SJCRH30 (cell line): ENCODE measurements at regions not wholly inside any gene's neighbourhood (a gene's known extent, or its start where the extent isn't known, plus 50 kb on each side); places are given as distances from the start of the nearest gene placed in this dataset.
"Not testable (repeated sequence)": the region's sequence is repeated elsewhere in the genome, so short reads cannot be mapped to it uniquely, and the experiment has no call there.

Source experiments
- DNase-seq, 2 experiments: peaks; one replicate each; pipeline ENCODE4 v3.0.0-alpha.2; 2015 to 2020
- H3K27ac ChIP-seq: fragments of 250-450 bp; sonication (Bioruptor Pico); 2 replicates; pipeline ENCODE4 v1.5.1; 2020; ENCODE audit warnings: mild to moderate bottlenecking, moderate library complexity
- H3K27me3 ChIP-seq: fragments of 250-450 bp; sonication (Bioruptor Pico); 2 replicates; pipeline ENCODE4 v1.5.1; 2020; ENCODE audit warnings: mild to moderate bottlenecking, moderate library complexity
- H3K36me3 ChIP-seq: fragments of 250-450 bp; sonication (Bioruptor Pico); 2 replicates; pipeline ENCODE4 v1.5.1; 2020; ENCODE audit warnings: mild to moderate bottlenecking, moderate library complexity
- H3K4me1 ChIP-seq: fragments of 250-450 bp; sonication (Bioruptor Pico); 2 replicates; pipeline ENCODE4 v1.5.1; 2020; ENCODE audit warnings: mild to moderate bottlenecking, moderate library complexity
- H3K4me3 ChIP-seq: fragments of 250-450 bp; sonication (Bioruptor Pico); 2 replicates; pipeline ENCODE4 v1.5.1; 2020; ENCODE audit warnings: mild to moderate bottlenecking, moderate library complexity
- H3K9me3 ChIP-seq: fragments of 250-450 bp; sonication (Bioruptor Pico); replicated peaks from 2 replicates; pipeline ENCODE4 v1.5.1; 2020; ENCODE audit warnings: mild to moderate bottlenecking, moderate library complexity

DNA sequence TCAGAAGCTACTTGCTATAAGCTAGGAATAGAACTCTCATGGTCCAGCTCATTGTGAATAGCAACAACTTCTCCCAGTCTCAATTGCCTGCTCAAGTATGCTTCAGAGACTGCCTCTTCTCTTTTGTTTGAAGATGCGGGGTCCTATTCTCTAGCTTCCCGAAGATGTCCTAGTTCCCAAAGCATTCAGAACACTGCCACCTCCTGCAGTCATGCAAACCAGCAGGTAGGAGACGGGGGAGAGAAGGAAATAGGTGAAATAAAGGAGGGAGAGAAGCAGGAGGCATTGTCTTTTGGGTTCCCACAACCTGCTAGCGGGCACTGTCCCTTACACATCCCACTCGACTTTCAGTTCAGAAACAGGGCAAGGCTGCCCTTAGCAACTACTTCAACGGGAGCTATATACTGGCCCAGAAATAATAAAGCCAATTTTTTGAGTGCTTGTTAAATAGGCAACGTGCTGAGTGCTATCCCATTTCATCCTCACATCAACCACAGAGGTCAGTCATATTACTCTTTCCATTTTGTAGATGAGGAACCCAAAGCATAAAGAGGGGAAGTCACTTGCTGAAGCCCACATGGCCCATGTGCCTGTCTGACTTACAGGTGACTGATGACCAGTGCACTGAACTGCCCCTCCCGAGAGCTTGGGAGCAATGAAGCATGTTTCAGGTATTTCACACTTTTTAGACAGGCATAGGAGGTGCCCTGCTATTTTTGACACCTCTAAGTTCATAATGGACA is 61.9 kb upstream of the ATXN1 start:
- Histone ChIP-seq H3K27me3 (no peaks in the 10 kb centered on the region), H3K27ac (no peak overlapping the region), H3K4me1 (no peaks in the 10 kb centered on the region), H3K36me3 (no peaks in the 10 kb centered on the region), H3K9me3 (no peaks in the 10 kb centered on the region), H3K4me3 (no peak overlapping the region)
- DNase-seq: no peak

DNA sequence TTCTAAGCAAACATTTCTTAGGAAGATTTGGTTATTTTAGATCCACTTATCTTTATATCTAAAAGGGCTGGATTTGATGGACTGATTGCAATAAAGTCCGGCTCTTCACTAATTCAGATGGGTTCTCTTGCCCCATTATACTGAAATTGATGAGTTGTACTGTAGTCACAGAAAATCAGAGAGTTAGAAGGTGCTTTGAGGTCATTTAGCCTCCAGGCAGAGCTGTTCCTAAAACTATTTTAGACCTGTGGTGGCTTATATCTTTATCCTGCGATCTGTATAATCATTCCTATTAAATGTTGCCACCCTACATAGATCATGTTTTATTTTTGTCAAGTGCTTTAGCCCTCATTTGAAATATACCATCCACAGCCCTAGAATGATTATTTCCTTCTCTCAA is 61.3 kb upstream of the ATXN1 start:
- no peaks in the 10 kb centered on the region for H3K4me1 ChIP-seq
- H3K36me3 ChIP-seq: no peaks in the 10 kb centered on the region
- no peak overlapping the region for H3K4me3 ChIP-seq
- DNase-seq: no peak
- no peaks in the 10 kb centered on the region for H3K9me3 ChIP-seq
- no peak overlapping the region for H3K27ac ChIP-seq
- H3K27me3 ChIP-seq: no peaks in the 10 kb centered on the region

DNA sequence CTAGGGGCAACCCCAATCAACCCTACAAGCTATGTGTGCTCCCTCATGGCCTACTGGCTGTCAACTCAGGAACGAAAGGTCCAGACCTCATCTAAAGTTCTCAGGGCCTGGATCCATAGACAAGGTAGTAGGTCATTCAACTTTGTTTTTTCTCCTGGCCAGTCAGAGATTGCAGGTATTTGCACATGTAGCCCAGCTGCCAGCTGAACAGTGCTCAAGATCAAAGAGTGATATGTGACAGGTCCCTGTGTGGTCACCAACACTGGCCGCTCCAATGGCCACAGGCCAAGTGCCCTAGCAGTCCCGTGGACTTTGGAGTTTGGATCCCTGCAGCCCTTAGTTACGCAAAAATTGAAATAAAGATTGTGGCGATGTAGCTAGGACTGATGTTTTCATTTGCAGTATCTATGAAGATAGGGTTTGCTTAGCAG is 60.6 kb upstream of the ATXN1 start:
- H3K36me3 ChIP-seq: no peaks in the 10 kb centered on the region
- no peaks in the 10 kb centered on the region for H3K4me1 ChIP-seq
- no peak overlapping the region for H3K27ac ChIP-seq
- H3K9me3 ChIP-seq: no peaks in the 10 kb centered on the region
- DNase-seq: no peak
- no peaks in the 10 kb centered on the region for H3K27me3 ChIP-seq
- no peak overlapping the region for H3K4me3 ChIP-seq

DNA sequence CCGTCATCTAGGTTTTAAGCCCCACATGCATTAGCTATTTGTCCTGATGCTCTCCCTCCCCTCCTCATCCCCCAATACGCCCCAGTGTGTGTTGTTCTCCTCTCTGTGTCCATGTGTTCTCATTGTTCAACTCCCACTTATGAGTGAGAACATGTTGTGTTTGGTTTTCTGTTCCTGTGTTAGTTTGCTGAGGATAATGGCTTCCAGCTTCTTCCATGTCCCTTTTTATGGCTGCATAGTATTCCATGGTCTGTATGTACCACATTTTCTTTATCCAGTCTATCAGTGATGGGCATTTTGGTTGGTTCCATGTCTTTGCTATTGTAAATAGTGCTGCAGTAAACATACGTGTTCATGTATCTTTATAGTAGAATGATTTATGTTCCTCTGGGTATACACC is 59.0 kb upstream of the ATXN1 start:
- not testable (repeated sequence) for DNase-seq, H3K9me3 ChIP-seq, H3K4me1 ChIP-seq, H3K27me3 ChIP-seq, H3K36me3 ChIP-seq, H3K4me3 ChIP-seq, H3K27ac ChIP-seq

DNA sequence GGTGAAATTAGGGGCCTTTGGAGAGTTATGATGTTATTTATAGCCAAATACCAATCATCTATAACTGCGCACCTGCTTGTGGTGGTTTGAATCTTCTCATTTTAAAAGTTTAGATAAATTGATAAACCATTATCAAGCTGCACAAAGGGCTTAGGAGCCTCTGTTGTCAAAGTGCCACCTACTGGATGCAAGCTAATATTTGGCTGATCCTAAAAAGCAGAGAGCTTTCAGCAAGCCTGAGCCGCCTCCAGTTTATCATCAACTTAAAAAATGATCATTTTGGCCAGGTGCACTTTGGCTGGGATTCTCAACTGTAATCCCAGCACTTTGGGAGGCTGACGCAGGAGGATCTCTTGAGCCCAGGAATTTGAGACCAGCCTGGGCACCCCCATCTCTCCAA is 58.5 kb upstream of the ATXN1 start:
- no peaks in the 10 kb centered on the region for H3K36me3 ChIP-seq
- no peak overlapping the region for H3K27ac ChIP-seq
- no peaks in the 10 kb centered on the region for H3K4me1 ChIP-seq
- no peak for DNase-seq
- H3K27me3 ChIP-seq: no peaks in the 10 kb centered on the region
- H3K4me3 ChIP-seq: no peak overlapping the region
- H3K9me3 ChIP-seq: no peaks in the 10 kb centered on the region

DNA sequence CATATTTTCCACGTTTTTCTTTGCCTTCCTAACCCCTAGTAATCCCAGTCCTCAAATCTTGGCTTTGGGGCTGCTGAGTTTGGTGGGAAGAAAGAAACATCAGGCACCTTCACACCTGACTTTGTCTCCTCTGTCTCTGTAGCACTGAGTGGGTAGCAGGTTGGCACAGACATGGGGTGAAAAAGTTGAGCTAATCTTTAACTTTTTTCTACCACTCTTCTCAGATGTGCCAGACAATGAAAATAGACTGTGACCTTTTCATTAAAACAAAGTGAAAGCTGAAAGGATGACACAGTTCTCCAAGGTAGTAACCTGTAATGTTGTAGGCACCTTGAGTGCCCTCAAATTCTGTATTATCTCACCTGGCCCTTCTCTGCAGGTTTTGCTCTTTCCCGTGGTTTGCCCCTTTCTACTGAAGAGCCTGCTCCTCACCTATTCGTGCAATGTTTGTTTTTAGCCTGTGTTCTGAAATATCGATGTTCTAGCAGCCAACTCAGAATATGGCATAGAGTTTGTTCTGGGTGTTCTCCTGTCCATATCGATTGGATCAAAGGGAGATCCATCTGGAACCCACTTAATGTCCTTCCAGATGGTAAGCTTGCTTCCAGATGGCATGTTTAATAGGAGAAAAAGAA is 57.8 kb upstream of the ATXN1 start:
- Histone ChIP-seq H3K4me1 (no peaks in the 10 kb centered on the region), H3K27me3 (no peaks in the 10 kb centered on the region), H3K36me3 (no peaks in the 10 kb centered on the region), H3K4me3 (no peak overlapping the region), H3K9me3 (no peaks in the 10 kb centered on the region), H3K27ac (no peak overlapping the region)
- DNase-seq: no peak

DNA sequence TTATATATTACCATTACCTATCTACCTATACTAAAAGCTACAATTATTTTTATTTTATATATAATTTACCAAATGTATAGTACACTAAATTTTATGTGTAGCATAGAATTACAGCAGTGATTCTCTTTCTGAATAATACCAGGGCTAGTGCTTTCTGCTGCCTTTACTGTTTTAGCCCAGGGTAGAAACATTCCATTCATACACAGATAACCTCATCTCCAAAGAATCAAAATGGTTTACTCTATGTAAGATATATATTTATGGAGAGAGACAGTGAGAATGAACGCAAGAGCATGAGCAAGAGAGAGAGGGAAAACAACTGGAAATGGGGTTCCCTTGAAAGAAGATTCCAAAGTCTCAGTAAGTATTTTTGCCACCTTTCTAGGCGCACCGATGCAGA is 56.3 kb upstream of the ATXN1 start:
- H3K4me1 ChIP-seq: no peaks in the 10 kb centered on the region
- H3K36me3 ChIP-seq: no peaks in the 10 kb centered on the region
- H3K27me3 ChIP-seq: no peaks in the 10 kb centered on the region
- no peaks in the 10 kb centered on the region; the same call in 1 of the 2 replicates for H3K9me3 ChIP-seq
- DNase-seq: no peak
- no peak overlapping the region for H3K4me3 ChIP-seq
- no peak overlapping the region for H3K27ac ChIP-seq

DNA sequence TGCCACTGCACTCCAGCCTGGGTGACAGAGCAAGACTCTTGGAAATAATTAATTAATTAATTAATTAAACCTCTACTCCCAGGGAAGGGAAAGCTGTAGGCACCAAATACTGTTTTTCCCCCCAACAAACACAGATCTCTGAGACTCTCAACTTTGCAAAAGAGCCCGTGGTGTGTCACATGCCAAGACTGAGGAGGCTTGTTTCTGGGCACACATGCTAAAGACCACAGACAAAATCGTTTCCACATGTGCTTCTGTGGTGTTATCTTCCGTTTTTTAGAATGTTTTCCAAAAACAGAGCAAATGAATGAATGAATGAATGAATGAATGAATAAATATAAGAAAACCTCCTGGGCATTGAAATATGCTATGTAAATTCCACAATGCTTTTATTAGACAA is 55.6 kb upstream of the ATXN1 start:
- H3K27me3 ChIP-seq: no peaks in the 10 kb centered on the region
- H3K27ac ChIP-seq: no peak overlapping the region
- H3K4me1 ChIP-seq: no peaks in the 10 kb centered on the region
- H3K36me3 ChIP-seq: no peaks in the 10 kb centered on the region
- H3K4me3 ChIP-seq: no peak overlapping the region
- no peaks in the 10 kb centered on the region; the same call in 1 of the 2 replicates for H3K9me3 ChIP-seq
- no peak for DNase-seq

DNA sequence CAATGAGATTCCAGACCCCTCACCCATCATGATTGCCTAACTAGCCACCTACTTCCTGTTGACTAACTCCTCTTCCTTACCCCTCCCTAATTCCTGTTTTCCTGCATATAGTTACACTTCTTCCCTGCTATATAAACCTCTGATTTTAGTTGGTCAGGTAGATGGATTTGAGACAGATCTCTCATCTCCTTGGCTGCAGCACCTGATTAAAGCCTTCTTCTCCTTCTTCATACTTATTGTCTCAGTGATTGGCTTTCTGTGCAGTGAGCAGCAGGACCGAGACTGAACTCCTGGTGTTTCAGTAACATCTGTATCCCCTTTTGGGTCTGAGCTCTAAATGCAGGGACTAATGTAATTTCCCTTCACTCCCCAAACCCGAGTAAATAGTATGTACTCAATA is 51.7 kb upstream of the ATXN1 start:
- no peak for DNase-seq
- Histone ChIP-seq H3K9me3 (no peaks in the 10 kb centered on the region; the same call in 1 of the 2 replicates), H3K27ac (no peak overlapping the region), H3K27me3 (no peaks in the 10 kb centered on the region), H3K4me3 (no peak overlapping the region), H3K4me1 (no peaks in the 10 kb centered on the region), H3K36me3 (no peaks in the 10 kb centered on the region)

DNA sequence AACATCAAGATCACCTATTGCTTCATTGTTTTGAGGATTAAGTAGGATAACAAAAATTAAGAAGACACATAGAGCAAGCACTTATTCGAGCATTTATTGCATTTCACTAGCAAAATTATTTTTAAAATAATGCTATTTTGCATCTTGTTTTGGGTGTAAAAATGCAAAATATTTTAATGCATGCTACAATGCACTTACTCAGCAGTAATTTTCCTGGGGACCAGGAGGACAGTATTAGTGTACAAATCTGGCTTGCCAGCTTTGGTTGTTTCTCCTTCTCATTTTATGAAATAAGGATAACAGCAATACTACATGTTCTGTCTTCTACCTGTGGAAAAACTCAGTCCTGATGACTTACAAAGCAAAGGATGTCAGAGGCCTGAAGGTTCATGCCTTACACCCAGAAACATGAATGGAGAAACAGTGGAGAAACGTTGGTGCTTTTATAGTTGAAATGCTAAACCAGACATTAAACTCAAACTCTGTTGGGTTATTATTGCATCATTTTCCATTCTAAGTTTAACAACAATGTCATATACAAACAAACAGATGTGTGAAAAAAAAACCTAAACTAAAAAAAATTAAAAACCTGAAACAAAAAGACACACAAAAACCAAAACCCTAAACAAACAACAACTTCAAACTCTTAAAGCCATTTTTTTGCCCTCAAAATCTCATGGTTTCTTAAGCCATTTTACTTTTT is 50.2 kb upstream of the ATXN1 start:
- H3K27me3 ChIP-seq: no peaks in the 10 kb centered on the region
- H3K36me3 ChIP-seq: no peaks in the 10 kb centered on the region
- no peaks in the 10 kb centered on the region for H3K4me1 ChIP-seq
- no peak for DNase-seq
- no peaks in the 10 kb centered on the region; the same call in 1 of the 2 replicates for H3K9me3 ChIP-seq
- no peak overlapping the region for H3K27ac ChIP-seq
- H3K4me3 ChIP-seq: no peak overlapping the region
